Stomach smooth muscle (tissue), 2 donors: ENCODE measurements at regions not wholly inside any gene's neighbourhood (a gene's known extent, or its start where the extent isn't known, plus 50 kb on each side); places are given as distances from the start of the nearest gene placed in this dataset.

ENCODE experiments used
- H3K27ac ChIP-seq: one replicate; pipeline ENCODE4 v1.7.0; 2013; ENCODE audit warnings: mild to moderate bottlenecking, low read length, inconsistent platforms
- H3K27me3 ChIP-seq, 2 donors: one replicate each; pipeline ENCODE4 v1.7.0; 2013; ENCODE audit warnings: low read length in 2 of 2; ENCODE audit not compliant: insufficient read depth in 2 of 2, control insufficient read depth in 1 of 2
- H3K36me3 ChIP-seq, 2 donors: one replicate each; pipeline ENCODE4 v1.7.0; 2013; ENCODE audit warnings: low read length in 2 of 2; ENCODE audit not compliant: control insufficient read depth in 2 of 2, insufficient read depth in 2 of 2
- H3K4me1 ChIP-seq: one replicate; pipeline ENCODE4 v1.7.0; 2013; ENCODE audit warnings: low read length; ENCODE audit not compliant: control insufficient read depth, insufficient read depth
- H3K4me3 ChIP-seq, 2 donors: one replicate each; pipeline ENCODE4 v1.7.0; 2013; ENCODE audit warnings: low read length in 2 of 2
- H3K9ac ChIP-seq, 2 donors: one replicate each; pipeline ENCODE4 v1.7.0; 2013; ENCODE audit warnings: low read length in 2 of 2, mild to moderate bottlenecking in 1 of 2
- H3K9me3 ChIP-seq, 2 donors: one replicate each; pipeline ENCODE4 v1.7.0; 2013; ENCODE audit warnings: low read length in 2 of 2; ENCODE audit not compliant: control insufficient read depth in 2 of 2
- donor health status: healthy.
- donor health status: Pancreatic carcinoma.

DNA sequence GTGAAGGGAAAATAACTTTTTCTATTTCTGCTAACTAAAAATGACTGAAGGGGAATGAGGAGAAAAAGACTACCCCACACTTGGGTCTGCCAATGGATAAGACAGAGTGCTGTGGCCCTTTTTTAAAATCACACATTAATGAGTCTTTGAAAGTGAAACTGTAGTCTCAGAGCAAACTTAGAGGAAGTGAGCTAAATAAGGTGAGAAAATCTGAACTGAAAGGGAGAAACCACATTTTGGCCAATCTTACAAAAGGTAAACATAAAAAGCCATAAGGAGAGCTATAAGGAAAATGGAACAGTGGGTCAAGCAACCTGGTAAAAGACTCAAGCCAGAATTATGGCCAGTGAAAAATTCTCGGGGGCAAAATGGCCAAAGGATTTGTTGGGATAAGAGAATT lies 755.1 kb upstream of the IGFBP7 start:
- H3K27me3 ChIP-seq: no peaks in the 10 kb centered on the region
- H3K9ac ChIP-seq: no peak overlapping the region
- H3K4me3 ChIP-seq: no peak overlapping the region
- no peaks in the 10 kb centered on the region for H3K36me3 ChIP-seq
- no peaks in the 10 kb centered on the region for H3K9me3 ChIP-seq
- no peak overlapping the region for H3K27ac ChIP-seq
- H3K4me1 ChIP-seq: no peaks in the 10 kb centered on the region

GRCh38 chr4:57854748-57855147 lies 744.6 kb upstream of the IGFBP7 start:
- no peak overlapping the region for H3K27ac ChIP-seq
- no peaks in the 10 kb centered on the region for H3K9me3 ChIP-seq
- H3K36me3 ChIP-seq: no peaks in the 10 kb centered on the region
- H3K9ac ChIP-seq: no peak overlapping the region
- no peaks in the 10 kb centered on the region for H3K4me1 ChIP-seq
- no peaks in the 10 kb centered on the region for H3K27me3 ChIP-seq
- peak overlapping the region; percentile 36 for H3K4me3 ChIP-seq

- Histone ChIP-seq H3K4me3 (no peak overlapping the region), H3K9ac (no peak overlapping the region), H3K9me3 (no peaks in the 10 kb centered on the region), H3K27me3 (no peaks in the 10 kb centered on the region), H3K27ac (no peak overlapping the region), H3K4me1 (no peaks in the 10 kb centered on the region), H3K36me3 (no peaks in the 10 kb centered on the region)
These were observed 740.0 kb upstream of the IGFBP7 start for GRCh38 chr4:57850141-57850540.

DNA sequence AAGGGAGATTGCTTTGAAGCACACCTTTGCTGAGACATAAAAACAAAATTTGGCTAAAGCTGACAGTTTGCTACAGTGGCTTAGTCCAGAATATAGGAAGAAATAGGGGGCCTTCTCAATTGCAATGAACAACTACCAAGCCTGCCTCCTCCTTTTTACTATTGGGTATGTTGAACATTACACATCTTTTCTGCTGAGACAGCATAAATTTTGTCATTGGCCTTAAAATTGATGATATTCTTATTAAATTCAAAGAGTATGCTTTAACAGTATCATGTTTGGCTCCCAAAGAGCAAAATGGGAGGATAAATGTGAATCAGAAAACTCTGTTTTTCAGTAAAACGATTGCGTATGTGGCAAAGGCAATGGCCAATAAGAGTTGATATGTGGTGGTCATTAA lies 721.9 kb upstream of the IGFBP7 start:
- no peak overlapping the region for H3K9ac ChIP-seq
- no peaks in the 10 kb centered on the region for H3K36me3 ChIP-seq
- H3K9me3 ChIP-seq: no peaks in the 10 kb centered on the region
- no peak overlapping the region for H3K4me3 ChIP-seq
- H3K27me3 ChIP-seq: no peaks in the 10 kb centered on the region
- no peaks in the 10 kb centered on the region for H3K4me1 ChIP-seq
- no peak overlapping the region for H3K27ac ChIP-seq

- Histone ChIP-seq H3K4me1 (no peaks in the 10 kb centered on the region), H3K4me3 (no peak overlapping the region), H3K9ac (no peak overlapping the region), H3K9me3 (no peaks in the 10 kb centered on the region), H3K36me3 (no peaks in the 10 kb centered on the region), H3K27me3 (no peaks in the 10 kb centered on the region), H3K27ac (no peak overlapping the region)
These were observed 679.5 kb upstream of the IGFBP7 start for GRCh38 chr4:57789666-57790065.

- H3K27me3 ChIP-seq: no peaks in the 10 kb centered on the region
- no peaks in the 10 kb centered on the region for H3K4me1 ChIP-seq
- H3K27ac ChIP-seq: no peak overlapping the region
- no peak overlapping the region for H3K4me3 ChIP-seq
- H3K9me3 ChIP-seq: peaks cover 0 to 3% of the 10 kb centered on the region in 2 donors
- no peaks in the 10 kb centered on the region for H3K36me3 ChIP-seq
- H3K9ac ChIP-seq: no peak overlapping the region
These were observed 667.7 kb upstream of the IGFBP7 start for GRCh38 chr4:57777876-57778275.

DNA sequence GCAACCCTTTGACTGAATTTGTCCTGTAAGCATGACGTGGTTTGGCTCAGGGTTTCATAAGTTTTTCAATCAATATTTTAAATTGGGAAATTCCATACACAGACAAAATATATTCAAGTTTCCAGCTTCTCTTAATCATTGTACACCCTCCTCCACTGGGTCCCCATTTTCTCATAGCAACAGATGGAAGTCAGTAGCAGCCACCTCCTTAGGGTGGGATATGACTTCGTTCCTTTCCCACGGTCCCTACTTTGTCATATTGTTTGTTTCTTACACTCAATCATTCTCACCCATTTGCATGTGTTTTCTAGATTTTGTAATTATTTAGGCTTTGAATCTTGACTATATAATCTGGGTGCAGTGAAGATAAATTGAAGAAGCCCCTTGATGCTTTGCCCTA lies 664.5 kb upstream of the IGFBP7 start:
- H3K4me1 ChIP-seq: no peaks in the 10 kb centered on the region
- no peak overlapping the region for H3K27ac ChIP-seq
- no peak overlapping the region for H3K4me3 ChIP-seq
- H3K9me3 ChIP-seq: no peaks in the 10 kb centered on the region
- H3K9ac ChIP-seq: no peak overlapping the region
- no peaks in the 10 kb centered on the region for H3K27me3 ChIP-seq
- H3K36me3 ChIP-seq: no peaks in the 10 kb centered on the region

- Histone ChIP-seq H3K4me1 (no peaks in the 10 kb centered on the region), H3K9ac (no peak overlapping the region), H3K27ac (no peak overlapping the region), H3K4me3 (no peak overlapping the region), H3K27me3 (no peaks in the 10 kb centered on the region), H3K36me3 (no peaks in the 10 kb centered on the region), H3K9me3 (no peaks in the 10 kb centered on the region)
These were observed 664.0 kb upstream of the IGFBP7 start for GRCh38 chr4:57774171-57774570.

DNA sequence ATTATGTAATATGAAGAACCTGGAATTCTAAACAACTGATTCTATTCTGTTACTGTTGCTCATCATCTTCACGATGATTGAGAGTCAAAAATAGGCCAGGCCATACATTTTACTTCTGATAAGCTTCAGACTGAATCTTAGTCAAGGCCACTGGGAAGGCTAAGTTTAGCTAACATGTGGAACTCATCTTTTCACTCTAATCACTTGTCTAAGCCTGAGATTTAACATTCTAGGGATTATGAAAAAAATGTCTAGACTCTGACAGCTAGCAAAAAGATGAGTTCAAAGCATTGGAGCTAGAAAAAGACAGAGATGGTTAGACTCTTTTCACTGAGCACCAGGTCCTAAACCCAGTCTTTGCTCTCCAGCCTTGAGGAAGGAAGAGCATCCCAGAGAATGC lies 656.2 kb upstream of the IGFBP7 start:
- H3K4me1 ChIP-seq: no peaks in the 10 kb centered on the region
- H3K27me3 ChIP-seq: no peaks in the 10 kb centered on the region
- no peaks in the 10 kb centered on the region for H3K36me3 ChIP-seq
- no peak overlapping the region for H3K27ac ChIP-seq
- H3K9me3 ChIP-seq: no peaks in the 10 kb centered on the region
- no peak overlapping the region for H3K4me3 ChIP-seq
- H3K9ac ChIP-seq: no peak overlapping the region

DNA sequence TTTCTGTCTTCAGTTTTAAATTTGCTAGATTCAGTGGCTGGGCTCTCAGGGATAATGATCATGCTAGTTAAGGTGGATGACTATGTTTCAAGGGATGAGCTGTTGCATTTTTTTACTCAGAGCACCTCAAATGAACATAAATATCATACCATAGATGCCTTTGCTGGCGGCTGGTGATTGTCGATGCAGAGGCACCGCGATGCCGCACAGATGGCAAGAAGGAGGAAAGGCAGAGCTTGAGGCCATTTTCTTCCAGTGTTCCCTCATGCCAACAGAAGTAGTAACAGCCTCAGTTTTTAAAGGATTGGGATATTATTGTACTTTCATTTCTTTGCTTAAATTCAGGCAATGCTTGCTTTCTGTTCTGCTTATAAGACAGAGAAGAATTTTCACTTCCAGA lies 654.7 kb upstream of the IGFBP7 start:
- H3K9me3 ChIP-seq: no peaks in the 10 kb centered on the region
- no peaks in the 10 kb centered on the region for H3K27me3 ChIP-seq
- no peak overlapping the region for H3K4me3 ChIP-seq
- no peak overlapping the region for H3K27ac ChIP-seq
- H3K4me1 ChIP-seq: no peaks in the 10 kb centered on the region
- no peaks in the 10 kb centered on the region for H3K36me3 ChIP-seq
- H3K9ac ChIP-seq: no peak overlapping the region

DNA sequence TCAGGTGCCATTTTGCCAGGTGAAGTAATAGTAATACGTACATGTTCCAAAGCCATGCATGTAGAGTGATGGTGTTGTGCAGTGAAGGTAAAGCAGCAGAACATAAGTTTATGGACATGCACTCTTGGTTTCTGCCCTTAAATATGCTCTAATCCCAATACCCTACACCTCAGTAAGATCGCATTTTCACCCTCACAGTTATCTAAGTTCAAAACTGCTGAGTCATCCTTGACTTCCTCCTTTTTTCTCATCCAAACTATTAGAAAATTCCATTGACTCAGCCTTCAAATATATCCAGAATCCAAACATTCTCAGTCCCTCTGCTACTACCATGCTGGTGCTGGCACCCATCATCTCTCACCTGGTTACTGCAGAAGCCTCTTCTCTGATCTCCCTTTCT lies 652.9 kb upstream of the IGFBP7 start:
- Histone ChIP-seq H3K4me3 (no peak overlapping the region), H3K27me3 (no peaks in the 10 kb centered on the region), H3K27ac (no peak overlapping the region), H3K36me3 (no peaks in the 10 kb centered on the region), H3K9me3 (no peaks in the 10 kb centered on the region), H3K4me1 (no peaks in the 10 kb centered on the region), H3K9ac (no peak overlapping the region)
